K562 (cell line): ENCODE measurements at regions not wholly inside any gene's neighbourhood (a gene's known extent, or its start where the extent isn't known, plus 50 kb on each side); places are given as distances from the start of the nearest gene placed in this dataset.
"Not testable (repeated sequence)": the region's sequence is repeated elsewhere in the genome, so short reads cannot be mapped to it uniquely, and the experiment has no call there.

Source experiments
- ATAC-seq: fragments of 200-7000 bp; cut with Tn5 transposase; 3 replicates; pipeline ENCODE4 v1.9.1; 2020; ENCODE audit warnings: moderate library complexity
- BruUV-seq: library from RNA; stranded (reverse); fragments of 400-500 nt; replicated peaks from 2 replicates; lab custom pipeline; 2021; lab: Mats Ljungman, UMichigan
- CTCF ChIA-PET: fragments of 300-600 bp; formaldehyde crosslinking; extraction: SDS; loops from one replicate; lab custom pipeline; 2021; ENCODE audit warnings: low intra/inter-chr PET ratio; lab: Yijun Ruan, JAX
- POLR2A ChIA-PET: fragments of 300-600, 350-650 bp; sonication (Branson Sonifier 250); formaldehyde crosslinking; extraction: SDS; loops from one replicate; lab custom pipeline; 2021; ENCODE audit warnings: antibody characterized with exemption, inconsistent platforms; lab: Yijun Ruan, JAX
- DNase-seq, 4 experiments: peaks; one replicate each; pipeline versions ENCODE4 v3.0.0 to v3.0.0-alpha.2; 2011 to 2018; ENCODE audit warnings: low spot score in 3 of 4, mixed read lengths in 3 of 4; ENCODE audit errors: extremely low read depth in 1 of 4
- FAIRE-seq: peaks from 2 replicates; lab custom pipeline; 2011; peaks lifted over from hg19 to GRCh38; lab: Jason Lieb, UNC
- H2AFZ ChIP-seq: 2 replicates; pipeline ENCODE4 v1.6.0; 2011; ENCODE audit warnings: low read depth, low read length, control low read depth, inconsistent platforms
- H3K27ac ChIP-seq: fragments of 200-600 bp; 3 replicates; pipeline ENCODE4 v1.8.0; 2011; ENCODE audit warnings: low read depth, mild to moderate bottlenecking, control low read depth, inconsistent platforms, low read length, moderate library complexity, mixed read lengths; ENCODE audit errors: extremely low read depth
- H3K27me3 ChIP-seq, 2 experiments: fragments of 300-600 bp in 1 of 2; 2 replicates in 1 of 2; 3 replicates in 1 of 2; pipeline versions ENCODE4 v1.6.0 to v1.8.0; 2011; ENCODE audit warnings: inconsistent platforms in 2 of 2, low read length in 2 of 2, mild to moderate bottlenecking in 1 of 2, mixed read lengths in 1 of 2, moderate library complexity in 1 of 2; ENCODE audit not compliant: control insufficient read depth in 2 of 2, insufficient read depth in 2 of 2
- H3K36me3 ChIP-seq: fragments of 300-600 bp; 3 replicates; pipeline ENCODE4 v1.8.0; 2011; ENCODE audit warnings: mild to moderate bottlenecking, low read length, inconsistent platforms; ENCODE audit not compliant: control insufficient read depth, insufficient read depth
- H3K4me1 ChIP-seq, 2 experiments: fragments of 200-600 bp in 1 of 2; replicated peaks in 1 of 2; 2 replicates in 1 of 2; 3 replicates in 1 of 2; pipeline versions ENCODE4 v1.5.1 to v1.8.0; 2011; ENCODE audit warnings: inconsistent platforms in 2 of 2, low read length in 2 of 2, mild to moderate bottlenecking in 1 of 2, mixed read lengths in 1 of 2, moderate library complexity in 1 of 2; ENCODE audit not compliant: control insufficient read depth in 2 of 2, insufficient read depth in 2 of 2
- H3K4me2 ChIP-seq: 2 replicates; pipeline ENCODE4 v1.6.1; 2011; ENCODE audit warnings: low read length, control low read depth, inconsistent platforms, mixed read lengths; ENCODE audit not compliant: insufficient read depth
- H3K4me3 ChIP-seq: fragments of 200-600 bp; sonication (generic), shearing (Covaris generic); 2 replicates; pipeline ENCODE4 v1.5.1; 2016; ENCODE audit warnings: control low read depth, inconsistent platforms
- H3K79me2 ChIP-seq: fragments of 200-600 bp; 3 replicates; pipeline ENCODE4 v1.8.0; 2011; ENCODE audit warnings: low read length, inconsistent platforms; ENCODE audit not compliant: control insufficient read depth, insufficient read depth
- H3K9ac ChIP-seq, 2 experiments: 2 replicates each; pipeline versions ENCODE4 v1.6.0 to v1.6.1; 2011; ENCODE audit warnings: low read depth in 2 of 2, low read length in 2 of 2, control low read depth in 1 of 2, inconsistent platforms in 1 of 2, mild to moderate bottlenecking in 1 of 2, mixed read lengths in 1 of 2; ENCODE audit not compliant: insufficient read depth in 1 of 2
- H3K9me1 ChIP-seq: one replicate; pipeline ENCODE4 v1.6.0; 2011; ENCODE audit warnings: inconsistent platforms, mild to moderate bottlenecking, low read length, moderate library complexity; ENCODE audit not compliant: control insufficient read depth, insufficient read depth
- H3K9me3 ChIP-seq: replicated peaks from 2 replicates; pipeline ENCODE4 v1.5.1; 2011; ENCODE audit warnings: low read depth, low read length, inconsistent platforms; ENCODE audit not compliant: control insufficient read depth, insufficient read depth
- H4K20me1 ChIP-seq: replicated peaks from 2 replicates; pipeline ENCODE4 v1.6.1; 2011; ENCODE audit warnings: low read length, inconsistent platforms, mixed read lengths; ENCODE audit not compliant: control insufficient read depth, insufficient read depth
- BCOR ChIP-seq: fragments of 450-650 bp; IDR thresholded peaks from 2 replicates; pipeline ENCODE4 v1.6.1; 2016
- RBM25 ChIP-seq: fragments of 200-400 bp; formaldehyde crosslinking; IDR thresholded peaks from 2 replicates; pipeline ENCODE4 v1.6.1; 2018; ENCODE audit warnings: low read length, low read depth, moderate library complexity; ENCODE audit not compliant: severe bottlenecking
- SPI1 ChIP-seq: IDR thresholded peaks from 2 replicates; pipeline ENCODE4 v1.6.1; 2011; ENCODE audit warnings: low read depth, low read length, control low read depth, borderline replicate concordance
- ZFPM2 ChIP-seq: fragments of 250-450 bp; sonication (Bioruptor Pico); IDR thresholded peaks from 2 replicates; pipeline ENCODE4 v1.5.1; 2022; ENCODE audit warnings: mild to moderate bottlenecking
- WGBS: fragments of 100-300 bp; shearing (Covaris generic); methylation state at CpG from one replicate; pipeline ENCODE4 v1.1.6; 2016; ENCODE audit warnings: low coverage, mixed read lengths; ENCODE audit not compliant: insufficient coverage; ENCODE audit errors: missing lambda C conversion rate; 5-methylcytosine and 5-hydroxymethylcytosine counted together
- in situ Hi-C: fragments of 300-500 bp; cut with MboI; formaldehyde crosslinking; loops from 4 replicates; pipeline ENCODE4 v1.15.0; 2018; ENCODE audit warnings: inconsistent platforms, mixed read lengths
- intact Hi-C: fragments of 100-400 bp; cut with micrococcal nuclease; formaldehyde crosslinking; loops from 2 replicates; pipeline ENCODE4 v1.14.2; 2022

DNA sequence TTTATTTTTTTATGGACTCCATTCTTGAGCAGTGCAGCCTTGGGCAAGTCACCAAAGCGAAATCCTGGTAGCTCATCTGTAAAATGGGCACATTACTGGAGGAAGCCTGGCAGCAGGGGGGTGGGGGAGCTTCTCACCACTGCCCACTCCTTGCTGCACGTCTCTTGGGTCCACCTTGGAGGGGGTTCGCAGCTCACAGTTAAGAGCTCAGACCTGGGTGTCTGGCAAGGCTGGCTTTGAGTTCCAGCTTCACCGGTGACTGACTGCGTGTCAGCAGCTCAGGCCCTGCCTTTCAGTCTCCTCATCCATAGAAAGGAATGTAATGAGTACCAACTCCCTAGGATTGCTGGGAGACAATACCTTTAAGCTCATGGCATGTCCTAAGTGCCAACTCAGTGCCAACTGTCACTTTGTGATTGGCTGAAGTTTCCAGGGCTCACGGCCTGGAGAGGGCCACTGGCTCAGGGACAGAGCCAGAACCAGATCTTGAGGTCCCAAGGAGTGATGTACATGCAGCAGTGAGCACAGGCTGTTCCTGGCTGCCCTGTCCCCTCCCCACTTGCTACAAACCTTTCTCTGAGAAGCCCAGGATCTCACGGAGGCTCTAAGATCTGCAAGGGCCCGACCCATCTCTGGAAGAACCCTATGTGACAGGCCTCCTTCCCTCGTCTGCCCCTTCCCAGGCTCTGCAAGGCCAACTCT is 72.9 kb downstream of the C9orf50 start:
- POLR2A ChIA-PET: interaction anchor here (0.7 to 1.7 kb wide), 2 partner anchors 17 to 1244 kb away, joined by 3 to 4 read pairs; no protein-coding TSS in a partner anchor
- no TSS peak for BruUV-seq
- WGBS: 19% methylated on average over 9 of the region's 9 CpGs
- H3K9me3 ChIP-seq: no peaks in the 10 kb centered on the region
- no peak overlapping the region for H3K4me2 ChIP-seq
- H3K79me2 ChIP-seq: no peaks in the 10 kb centered on the region
- no peaks in the 10 kb centered on the region for H4K20me1 ChIP-seq
- no peak overlapping the region for H3K4me3 ChIP-seq
- H3K9ac ChIP-seq: no peak overlapping the region
- H3K4me1 ChIP-seq: peaks cover 0 to 14% of the 10 kb centered on the region in 2 experiments; a peak in 2 of 5 replicates
- peaks cover 11 to 44% of the 10 kb centered on the region in 2 experiments; a peak in 3 of 5 replicates for H3K27me3 ChIP-seq
- FAIRE-seq (no peak), ATAC-seq (no peak), DNase-seq (no peak)
- in situ Hi-C loops (no loop called here), intact Hi-C loops (no loop called here)
- TF ChIP-seq ZFPM2 (CRISPR knock-in tag): no peak
- peak; percentile 8 for TF ChIP-seq RBM25
- no peaks in the 10 kb centered on the region for H3K9me1 ChIP-seq
- H3K36me3 ChIP-seq: no peaks in the 10 kb centered on the region
- no peak overlapping the region for H3K27ac ChIP-seq
- no peak overlapping the region for H2AFZ ChIP-seq
- CTCF ChIA-PET: no interaction called here

DNA sequence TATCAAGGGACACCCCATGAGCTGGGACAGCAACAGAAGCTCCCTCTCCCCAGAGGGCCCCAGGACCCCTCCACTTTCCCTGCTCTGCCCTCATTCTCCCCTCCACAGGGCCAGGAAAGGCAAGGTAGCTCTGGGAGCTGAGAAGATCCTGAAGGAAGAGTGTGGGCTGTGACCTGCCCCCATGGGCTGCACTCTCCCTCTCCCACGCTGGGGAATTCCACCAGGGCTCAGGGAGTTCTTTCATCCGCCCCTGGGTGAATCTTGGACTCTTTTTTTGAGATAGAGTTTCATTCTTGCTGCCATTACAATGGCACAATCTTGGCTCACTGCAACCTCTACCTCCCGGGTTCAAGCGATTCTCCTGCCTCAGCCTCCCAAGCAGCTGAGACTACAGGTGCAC is 73.8 kb downstream of the C9orf50 start:
- Histone ChIP-seq H3K4me2 (no peak overlapping the region), H3K9me3 (no peaks in the 10 kb centered on the region), H3K4me3 (no peak overlapping the region), H3K27ac (no peak overlapping the region), H3K4me1 (peaks cover 0 to 14% of the 10 kb centered on the region in 2 experiments; a peak in 2 of 5 replicates), H3K9me1 (no peaks in the 10 kb centered on the region), H3K36me3 (no peaks in the 10 kb centered on the region), H4K20me1 (no peaks in the 10 kb centered on the region), H2AFZ (no peak overlapping the region)
- BruUV-seq: no TSS peak
- DNase-seq: no peak
- ATAC-seq: no peak
- POLR2A ChIA-PET: interaction anchor here (0.7 to 1.7 kb wide), 2 partner anchors 10 to 16 kb away, joined by 4 read pairs; no protein-coding TSS in a partner anchor
- in situ Hi-C loops: no loop called here
- no peak for FAIRE-seq
- WGBS: 3% methylated on average over 4 of the region's 4 CpGs
- no peak for TF ChIP-seq SPI1
- no peak for TF ChIP-seq BCOR
- TF ChIP-seq, all 486 proteins: peak for 0
- no peak overlapping the region for H3K9ac ChIP-seq
- CTCF ChIA-PET: no interaction called here
- H3K27me3 ChIP-seq: peaks cover 11 to 44% of the 10 kb centered on the region in 2 experiments; a peak in 3 of 5 replicates
- intact Hi-C loops: no loop called here
- no peaks in the 10 kb centered on the region for H3K79me2 ChIP-seq

DNA sequence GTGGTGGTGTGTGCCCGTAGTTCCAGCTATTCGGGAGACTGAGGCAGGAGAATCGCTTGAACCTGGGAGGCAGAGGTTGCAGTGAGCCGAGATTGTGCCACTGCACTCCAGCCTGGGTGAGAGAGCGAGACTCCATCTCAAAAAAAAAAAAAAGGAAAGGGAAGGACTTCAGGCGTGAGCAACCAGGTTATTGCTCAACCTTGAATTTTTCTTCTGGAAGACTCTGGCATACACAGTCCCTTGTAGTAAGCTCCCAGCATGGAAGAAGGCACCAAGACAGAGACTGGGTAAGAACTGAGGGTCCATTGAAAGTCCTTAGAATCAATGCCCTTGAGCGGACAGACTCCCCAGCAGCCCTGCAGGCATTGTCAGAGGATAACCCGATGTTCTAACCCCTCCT is 75.0 kb downstream of the C9orf50 start:
- H3K4me2 ChIP-seq, H3K27ac ChIP-seq, H3K9me3 ChIP-seq, H4K20me1 ChIP-seq, H2AFZ ChIP-seq, DNase-seq, in situ Hi-C loops, ATAC-seq, H3K9me1 ChIP-seq, H3K36me3 ChIP-seq, BruUV-seq, intact Hi-C loops, FAIRE-seq, H3K9ac ChIP-seq, H3K4me3 ChIP-seq, H3K79me2 ChIP-seq, CTCF ChIA-PET: not testable (repeated sequence)
- 0% methylated on average over 5 of the region's 8 CpGs for WGBS
- Histone ChIP-seq H3K27me3 (peaks cover 11 to 44% of the 10 kb centered on the region in 2 experiments; a peak in 3 of 5 replicates), H3K4me1 (peaks cover 3 to 14% of the 10 kb centered on the region in 2 experiments; a peak in 3 of 5 replicates)
- POLR2A ChIA-PET: interaction anchor here (0.6 to 1.1 kb wide), 3 partner anchors 43 to 178 kb away, joined by 3 read pairs; no protein-coding TSS in a partner anchor
